SKM-1 treated with dmso at 0.1 percent for 144 hours (cell line): ENCODE measurements at regions not wholly inside any gene's neighbourhood (a gene's known extent, or its start where the extent isn't known, plus 50 kb on each side); places are given as distances from the start of the nearest gene placed in this dataset.
A peak's percentile ranks its signal among the peaks of the same experiment; 100 is the strongest.
"Not testable (repeated sequence)": the region's sequence is repeated elsewhere in the genome, so short reads cannot be mapped to it uniquely, and the experiment has no call there.

ENCODE experiments used
- DNase-seq: peaks from one replicate; lab custom pipeline; 2025; ENCODE audit not compliant: unreplicated experiment; lab: John Stamatoyannopoulos, UW

DNA sequence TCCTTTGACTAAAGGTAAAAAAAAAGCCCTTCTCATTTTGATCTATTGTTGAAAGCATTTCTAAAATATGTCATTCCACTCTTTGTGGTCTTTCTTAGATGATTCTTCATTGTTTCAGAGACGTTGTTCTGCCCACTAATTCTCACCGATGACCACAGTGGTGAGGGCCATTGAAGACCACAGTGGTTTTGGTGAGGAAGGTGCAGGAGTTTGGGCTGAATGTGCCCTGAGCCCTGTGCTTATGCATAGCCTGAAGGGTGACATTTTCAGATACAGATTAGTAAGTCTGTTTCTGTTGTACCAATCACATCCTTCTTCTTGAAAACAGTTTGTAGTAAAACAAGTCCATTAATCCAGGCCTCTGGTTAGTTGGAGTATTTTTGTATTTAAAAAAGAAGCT is 251.3 kb upstream of the ATP5MC3 start:
- no peak for DNase-seq

DNA sequence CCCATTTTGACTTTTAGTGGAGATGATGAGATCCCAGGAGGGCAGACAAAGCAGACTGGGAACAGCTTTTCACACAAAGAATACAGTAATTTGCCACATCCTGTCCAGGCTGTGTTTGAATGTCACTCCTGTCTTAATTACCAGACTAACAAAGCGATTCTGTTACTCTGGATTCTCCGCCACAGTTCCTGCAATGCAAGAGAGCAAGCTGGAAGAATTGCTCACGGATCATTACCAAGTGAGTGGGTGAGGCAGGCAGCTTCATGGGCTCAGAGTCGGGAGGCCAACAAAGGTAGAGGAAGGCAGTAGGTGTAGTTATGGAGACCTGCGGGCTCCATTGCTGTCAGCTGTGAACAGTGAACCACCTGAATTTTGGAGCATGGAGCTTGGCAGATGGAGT is 250.5 kb upstream of the ATP5MC3 start:
- DNase-seq: no peak

DNA sequence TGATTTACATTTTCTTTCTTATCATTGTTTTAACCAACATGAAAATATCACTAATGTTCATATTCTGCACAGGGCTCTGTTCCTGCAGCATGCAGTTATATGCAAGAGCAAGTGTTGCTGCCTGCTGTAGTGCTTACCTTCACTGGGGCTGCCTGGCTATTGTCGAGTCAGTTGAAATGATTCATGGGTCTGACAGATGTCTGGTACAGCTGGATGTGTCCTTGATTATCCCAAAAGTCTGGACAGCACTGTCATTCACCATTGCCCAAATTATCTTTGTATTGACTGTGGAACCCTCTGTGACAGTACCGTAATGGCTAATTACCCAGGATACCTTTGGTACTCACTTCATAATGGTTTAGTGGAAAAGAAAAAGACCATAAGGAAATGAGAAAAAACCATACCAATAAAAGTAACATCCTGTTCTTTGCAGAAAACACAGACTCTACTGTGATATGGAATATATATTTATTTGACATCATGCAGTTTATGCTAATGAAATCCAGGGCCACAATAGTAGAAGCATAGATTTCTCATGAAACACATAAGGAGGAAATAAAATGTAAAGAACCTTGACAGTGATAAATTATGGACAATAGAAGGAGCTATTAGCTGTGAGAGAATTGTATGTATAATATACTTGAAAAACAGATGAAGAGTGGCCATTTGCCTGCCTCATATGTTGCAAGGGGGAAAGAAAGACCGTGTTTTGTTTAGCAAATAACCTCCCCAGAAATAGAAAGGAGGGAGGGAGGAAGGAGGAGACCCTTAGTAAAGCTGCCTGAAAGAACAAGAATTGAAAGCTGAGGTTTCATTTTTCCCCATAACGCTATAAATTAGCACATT is 249.8 kb upstream of the ATP5MC3 start:
- DNase-seq: no peak

GRCh38 chr2:175430236-175430635 is 248.7 kb upstream of the ATP5MC3 start:
- DNase-seq: no peak

- DNase-seq: no peak
Measured at GRCh38 chr2:175418224-175418835, 236.8 kb upstream of the ATP5MC3 start.

GRCh38 chr2:175414882-175415487 is 233.5 kb upstream of the ATP5MC3 start:
- DNase-seq: peak; percentile 27

GRCh38 chr2:175414191-175414881 is 232.8 kb upstream of the ATP5MC3 start:
- no peak for DNase-seq

GRCh38 chr2:175410941-175411340 is 229.4 kb upstream of the ATP5MC3 start:
- not testable (repeated sequence) for DNase-seq

DNA sequence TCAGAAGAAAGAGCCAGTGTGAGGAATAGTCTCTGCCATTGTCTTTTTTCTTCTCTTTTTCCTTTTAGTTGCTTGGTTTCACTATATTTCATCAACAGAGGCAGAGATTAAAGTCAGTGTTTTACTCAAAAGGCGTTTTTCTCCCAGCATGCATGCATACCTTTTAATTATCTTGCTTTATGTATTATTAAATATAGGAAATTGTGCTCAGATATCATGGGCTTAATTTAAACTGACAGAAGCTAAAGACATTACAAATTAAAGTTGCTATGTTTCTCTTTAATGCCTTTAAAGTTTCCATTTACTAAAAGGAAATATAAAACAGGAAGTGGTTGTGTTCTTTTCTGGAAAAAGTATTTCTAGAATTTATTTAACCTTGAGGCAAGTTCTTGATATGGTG is 223.3 kb upstream of the ATP5MC3 start:
- no peak for DNase-seq

DNA sequence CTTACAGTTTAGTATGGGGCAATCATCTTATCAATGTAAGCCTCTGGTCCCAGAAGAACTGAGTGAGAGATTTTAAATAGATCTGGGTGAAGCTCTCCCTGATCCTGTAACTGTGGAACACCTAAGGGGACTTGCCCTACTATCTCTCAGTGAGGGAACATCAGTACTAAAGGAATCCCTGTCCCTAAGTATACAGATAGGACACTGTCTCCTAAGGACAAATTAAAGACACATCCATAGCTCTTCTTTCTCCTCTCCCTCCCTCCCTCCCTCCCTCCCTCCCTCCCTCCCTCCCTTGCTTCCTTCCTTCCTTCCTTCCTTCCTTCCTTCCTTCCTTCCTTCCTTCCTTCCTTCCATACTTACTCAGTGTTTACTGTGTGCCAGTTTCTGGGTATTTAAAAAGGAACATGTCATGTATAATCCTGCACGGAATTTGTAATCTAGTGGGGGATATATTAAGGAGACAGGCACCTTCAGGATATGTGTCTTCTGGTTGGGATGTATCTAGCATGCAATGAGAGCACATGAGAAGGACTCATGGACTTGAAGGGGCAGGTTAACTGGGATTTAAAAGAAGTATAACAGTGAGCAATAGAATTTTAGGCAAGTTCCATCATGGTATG is 222.2 kb upstream of the ATP5MC3 start:
- no peak for DNase-seq

GRCh38 chr2:175402571-175402970 is 221.1 kb upstream of the ATP5MC3 start:
- no peak for DNase-seq

GRCh38 chr2:175401956-175402469 is 220.5 kb upstream of the ATP5MC3 start:
- DNase-seq: no peak

DNA sequence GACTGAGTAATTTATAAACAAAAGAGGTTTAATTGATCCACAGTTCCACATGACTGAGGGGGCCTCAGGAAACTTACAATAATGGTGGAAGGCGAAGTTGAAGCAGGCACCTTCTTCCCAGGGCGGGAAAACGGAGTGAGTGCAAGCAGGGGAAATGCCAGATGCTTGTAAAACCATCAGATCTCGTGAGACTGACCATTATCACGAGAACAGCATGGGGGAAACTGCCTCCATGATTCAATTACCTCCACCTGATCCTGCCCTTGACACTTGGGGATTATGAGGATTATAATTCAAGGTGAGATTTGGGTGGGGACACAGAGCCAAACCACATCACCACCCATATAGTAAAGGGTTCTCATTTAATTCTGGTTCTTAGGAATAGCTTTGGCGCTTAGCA is 219.5 kb upstream of the ATP5MC3 start:
- DNase-seq: no peak

- DNase-seq: no peak
Measured at GRCh38 chr2:175399326-175399725, 217.8 kb upstream of the ATP5MC3 start.

GRCh38 chr2:175398848-175399247 is 217.3 kb upstream of the ATP5MC3 start:
- DNase-seq: no peak

DNA sequence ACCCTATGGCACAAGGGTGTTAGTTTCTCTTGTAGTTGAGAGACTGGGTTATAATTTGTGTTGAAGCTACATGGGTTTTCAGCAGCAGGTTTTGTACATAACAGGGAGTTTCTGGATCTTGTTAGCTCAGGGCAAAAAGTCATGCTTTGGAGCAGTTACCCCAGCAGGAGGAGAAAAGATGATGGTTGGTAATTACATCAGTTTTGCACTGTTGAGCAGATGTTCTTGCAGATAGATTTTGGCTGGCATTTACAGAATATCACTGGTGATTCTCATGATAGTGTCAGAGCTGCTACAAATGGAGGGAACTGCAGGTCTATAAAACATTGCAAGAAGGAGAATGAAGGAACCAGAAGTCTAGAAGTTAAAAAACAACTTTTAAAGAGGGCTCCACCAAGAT is 215.2 kb upstream of the ATP5MC3 start:
- no peak for DNase-seq

GRCh38 chr2:175393851-175394250 is 212.3 kb upstream of the ATP5MC3 start:
- no peak for DNase-seq

DNA sequence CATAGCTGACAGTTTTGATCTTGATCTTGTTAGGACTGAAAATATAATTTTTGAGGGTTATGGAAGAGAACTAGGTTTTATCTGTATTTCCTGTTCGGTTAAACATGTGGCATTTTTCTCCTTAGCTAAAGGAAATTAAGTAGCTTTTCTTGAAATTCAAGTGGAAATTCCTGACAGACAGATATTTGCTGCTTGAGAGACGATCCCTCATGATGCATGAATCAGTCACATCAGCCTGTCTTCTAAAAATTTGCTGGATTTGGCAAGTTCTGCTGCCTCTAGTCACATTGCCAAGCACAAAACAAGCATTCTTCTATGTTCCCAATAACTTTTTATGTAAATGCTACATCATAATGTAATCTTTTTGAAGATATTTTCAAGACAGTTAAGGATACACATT is 201.8 kb upstream of the ATP5MC3 start:
- DNase-seq: no peak

- no peak for DNase-seq
Measured at GRCh38 chr2:175373729-175374128, 192.2 kb upstream of the ATP5MC3 start.

DNA sequence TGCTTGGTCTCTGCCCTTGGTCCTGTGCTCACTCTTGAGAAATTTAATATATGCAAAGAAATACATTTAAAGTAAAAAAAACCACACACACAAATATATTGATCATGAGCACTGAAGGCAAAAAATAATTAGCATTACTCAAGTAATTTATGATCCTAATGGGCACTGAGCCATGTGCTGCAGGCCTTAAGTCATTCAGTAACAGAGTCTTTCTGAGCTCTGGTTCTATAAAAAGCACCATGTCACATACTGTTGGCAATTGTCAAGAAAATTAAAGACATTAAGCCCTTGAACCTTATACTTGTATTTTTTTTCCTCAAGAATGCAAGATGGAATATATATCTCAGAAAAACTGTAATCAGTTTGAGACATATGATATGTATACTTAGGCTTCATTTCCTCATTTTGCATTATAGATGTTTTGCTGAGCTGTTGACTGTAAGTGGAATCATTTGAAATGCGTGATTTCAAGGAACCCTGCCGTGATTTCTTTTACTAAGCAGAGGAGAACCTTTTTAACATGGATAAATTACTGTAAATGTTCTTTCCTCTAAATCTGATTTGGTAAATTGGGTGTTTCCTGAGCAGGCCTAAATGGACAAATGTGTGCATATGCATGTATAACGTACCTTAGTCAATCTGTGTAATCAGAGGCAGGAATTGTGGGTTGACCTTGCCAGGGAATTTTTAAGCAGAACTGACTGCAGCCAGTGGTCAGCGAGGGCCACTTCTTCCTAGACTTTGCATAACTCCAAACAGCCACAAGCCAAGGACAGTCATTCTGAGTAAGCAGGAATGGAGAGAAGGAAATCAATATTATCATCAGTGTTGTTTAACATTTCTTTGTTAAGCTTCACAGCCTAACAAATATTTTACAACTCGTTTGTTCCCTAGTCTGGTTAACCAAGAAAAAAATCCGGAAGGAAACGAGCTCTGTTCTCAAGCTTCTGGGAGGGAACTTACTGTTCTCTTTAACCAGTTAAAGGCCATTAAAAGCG is 191.5 kb upstream of the ATP5MC3 start:
- peak; percentile 32 for DNase-seq
